Peyer's patch (tissue), 4 donors: ENCODE measurements at regions not wholly inside any gene's neighbourhood (a gene's known extent, or its start where the extent isn't known, plus 50 kb on each side); places are given as distances from the start of the nearest gene placed in this dataset.

Experiments
- DNase-seq, 3 donors: peaks; one replicate each; pipeline ENCODE4 v3.0.0-alpha.2; 2017 to 2019
- H3K27ac ChIP-seq, 4 donors: fragments of 200-600 bp; sonication (generic); one replicate each; pipeline ENCODE4 v1.5.1; 2016 to 2019
- H3K27me3 ChIP-seq, 2 donors: fragments of 200-600 bp; sonication (generic); one replicate each; pipeline ENCODE4 v1.5.1; 2019
- H3K36me3 ChIP-seq, 3 donors: fragments of 200-600 bp; sonication (generic); one replicate each; pipeline ENCODE4 v1.5.1; 2016 to 2019
- H3K4me1 ChIP-seq, 4 donors: fragments of 200-600 bp; sonication (generic); one replicate each; pipeline ENCODE4 v1.5.1; 2016 to 2019
- H3K4me3 ChIP-seq, 4 donors: fragments of 200-600 bp; sonication (generic); 1 replicate in 3 of 4; 2 replicates in 1 of 4; pipeline ENCODE4 v1.5.1; 2016 to 2019; ENCODE audit warnings: mild to moderate bottlenecking in 1 of 4
- H3K9me3 ChIP-seq, 4 donors: fragments of 200-600 bp; sonication (generic); one replicate each; pipeline ENCODE4 v1.5.1; 2016 to 2019; ENCODE audit warnings: mild to moderate bottlenecking in 1 of 4
- POLR2A ChIP-seq, 2 donors: fragments of 450-650 bp; IDR thresholded peaks; one replicate each; pipeline ENCODE4 v1.5.1; 2017; ENCODE audit warnings: antibody characterized with exemption in 2 of 2, mild to moderate bottlenecking in 2 of 2, moderate library complexity in 2 of 2
- TF ChIP-seq, protein P1 (sequence below), 6 experiments: fragments of 450-650 bp in 4 of 6; fragments of 200-600 bp in 2 of 6; sonication (generic) in 1 of 6; IDR thresholded peaks; one replicate each; pipeline ENCODE4 v1.5.1; 2017 to 2019; ENCODE audit warnings: antibody characterized with exemption in 6 of 6, mild to moderate bottlenecking in 3 of 6, moderate library complexity in 1 of 6

DNA sequence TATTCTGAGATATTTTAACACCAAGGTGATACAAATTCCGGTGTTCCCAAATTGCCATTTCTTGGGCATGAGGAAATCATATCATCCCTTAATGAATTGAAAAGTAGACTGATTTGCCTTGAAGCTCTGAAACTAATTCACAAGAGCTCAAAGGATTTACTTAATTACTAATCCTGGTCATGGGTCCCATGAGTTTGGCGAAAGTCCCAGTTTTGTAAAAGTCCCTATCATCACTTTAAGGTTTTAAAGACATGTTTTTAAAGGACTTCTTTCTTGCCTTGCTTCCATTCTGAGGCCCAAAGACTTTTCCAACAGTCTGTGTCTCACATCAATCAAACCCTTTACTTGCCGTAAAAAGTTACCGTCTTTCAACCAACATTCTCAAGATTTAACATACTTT, 377.9 kb downstream of the DNAJB9 start:
- Histone ChIP-seq H3K9me3 (no peaks in the 10 kb centered on the region), H3K4me1 (no peaks in the 10 kb centered on the region), H3K4me3 (no peak overlapping the region), H3K27ac (no peak overlapping the region), H3K27me3 (no peaks in the 10 kb centered on the region), H3K36me3 (no peaks in the 10 kb centered on the region)
- DNase-seq: no peak
- no peak for TF ChIP-seq POLR2A (IDR thresholded peaks at IDR 0.05)
- TF ChIP-seq, protein P1, sequence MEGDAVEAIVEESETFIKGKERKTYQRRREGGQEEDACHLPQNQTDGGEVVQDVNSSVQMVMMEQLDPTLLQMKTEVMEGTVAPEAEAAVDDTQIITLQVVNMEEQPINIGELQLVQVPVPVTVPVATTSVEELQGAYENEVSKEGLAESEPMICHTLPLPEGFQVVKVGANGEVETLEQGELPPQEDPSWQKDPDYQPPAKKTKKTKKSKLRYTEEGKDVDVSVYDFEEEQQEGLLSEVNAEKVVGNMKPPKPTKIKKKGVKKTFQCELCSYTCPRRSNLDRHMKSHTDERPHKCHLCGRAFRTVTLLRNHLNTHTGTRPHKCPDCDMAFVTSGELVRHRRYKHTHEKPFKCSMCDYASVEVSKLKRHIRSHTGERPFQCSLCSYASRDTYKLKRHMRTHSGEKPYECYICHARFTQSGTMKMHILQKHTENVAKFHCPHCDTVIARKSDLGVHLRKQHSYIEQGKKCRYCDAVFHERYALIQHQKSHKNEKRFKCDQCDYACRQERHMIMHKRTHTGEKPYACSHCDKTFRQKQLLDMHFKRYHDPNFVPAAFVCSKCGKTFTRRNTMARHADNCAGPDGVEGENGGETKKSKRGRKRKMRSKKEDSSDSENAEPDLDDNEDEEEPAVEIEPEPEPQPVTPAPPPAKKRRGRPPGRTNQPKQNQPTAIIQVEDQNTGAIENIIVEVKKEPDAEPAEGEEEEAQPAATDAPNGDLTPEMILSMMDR (IDR thresholded peaks at IDR 0.05): no peak

DNA sequence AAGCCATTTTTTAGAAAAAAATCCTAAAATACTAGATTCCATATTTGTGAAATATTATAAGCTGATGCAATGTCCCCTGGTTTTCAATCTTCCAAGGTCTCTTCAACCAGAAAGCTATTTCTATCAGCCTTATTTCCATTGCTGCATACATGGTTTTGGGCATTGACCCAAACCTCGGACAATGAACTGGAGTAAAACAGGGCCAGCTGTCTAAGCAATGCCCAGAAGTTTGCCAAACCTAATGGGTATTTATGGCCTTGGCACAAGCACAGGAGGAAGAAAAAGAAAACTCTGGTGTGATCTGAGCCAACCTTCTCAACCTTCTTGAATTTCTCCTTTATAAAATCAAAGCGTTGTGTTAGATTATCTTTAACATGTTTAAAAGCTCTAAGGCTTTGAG, 402.3 kb downstream of the DNAJB9 start:
- Histone ChIP-seq H3K27me3 (no peaks in the 10 kb centered on the region), H3K4me1 (no peaks in the 10 kb centered on the region), H3K4me3 (no peak overlapping the region), H3K27ac (no peak overlapping the region), H3K9me3 (no peaks in the 10 kb centered on the region), H3K36me3 (no peaks in the 10 kb centered on the region)
- no peak for TF ChIP-seq POLR2A (IDR thresholded peaks at IDR 0.05)
- TF ChIP-seq, protein P1 (IDR thresholded peaks at IDR 0.05): no peak
- no peak for DNase-seq

DNA sequence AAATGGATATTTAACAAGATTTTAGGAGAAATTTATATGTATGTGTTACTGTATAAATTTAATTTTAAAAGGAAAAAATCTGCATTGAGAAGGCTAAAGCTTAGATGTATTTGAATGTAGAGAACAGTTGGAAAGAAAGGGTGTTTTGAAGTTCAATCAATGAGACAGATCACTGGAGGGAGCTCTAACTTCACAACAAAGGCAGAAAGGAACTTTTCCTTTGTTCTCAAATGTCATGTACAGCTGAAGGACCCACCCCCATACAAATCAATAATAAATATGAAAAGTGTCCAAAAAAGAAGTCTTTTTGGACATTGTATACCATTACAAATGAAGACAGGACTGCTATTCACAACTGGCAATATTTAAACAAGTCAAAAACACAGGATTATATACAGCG, 403.4 kb downstream of the DNAJB9 start:
- Histone ChIP-seq H3K27ac (no peak overlapping the region), H3K9me3 (no peaks in the 10 kb centered on the region), H3K4me3 (no peak overlapping the region), H3K36me3 (no peaks in the 10 kb centered on the region), H3K4me1 (no peaks in the 10 kb centered on the region), H3K27me3 (no peaks in the 10 kb centered on the region)
- DNase-seq: no peak
- no peak for TF ChIP-seq POLR2A (IDR thresholded peaks at IDR 0.05)
- TF ChIP-seq, protein P1 (IDR thresholded peaks at IDR 0.05): no peak

DNA sequence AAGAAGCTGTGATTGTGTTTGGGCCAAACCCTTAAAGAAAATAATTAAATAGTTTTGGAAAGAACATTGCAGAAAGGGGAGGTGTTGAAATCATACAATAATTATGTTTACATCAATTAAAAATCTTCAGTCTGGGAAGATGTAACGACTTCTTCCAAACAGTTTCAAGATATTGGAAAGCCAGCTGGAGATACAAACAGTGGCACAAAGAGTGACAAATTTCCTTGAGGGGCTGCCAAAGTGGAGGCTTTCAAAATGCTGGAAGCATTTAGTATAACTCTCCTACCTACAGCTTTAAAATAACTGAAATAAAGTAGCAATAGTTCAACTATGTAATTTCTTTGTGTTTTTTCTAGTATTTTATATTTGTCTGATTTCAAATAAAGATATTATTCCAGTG, 405.0 kb downstream of the DNAJB9 start:
- no peaks in the 10 kb centered on the region for H3K27me3 ChIP-seq
- DNase-seq: no peak
- no peak for TF ChIP-seq POLR2A (IDR thresholded peaks at IDR 0.05)
- TF ChIP-seq, protein P1 (IDR thresholded peaks at IDR 0.05): no peak
- H3K9me3 ChIP-seq: no peaks in the 10 kb centered on the region
- no peaks in the 10 kb centered on the region for H3K36me3 ChIP-seq
- no peak overlapping the region for H3K4me3 ChIP-seq
- H3K4me1 ChIP-seq: no peaks in the 10 kb centered on the region
- H3K27ac ChIP-seq: no peak overlapping the region

DNA sequence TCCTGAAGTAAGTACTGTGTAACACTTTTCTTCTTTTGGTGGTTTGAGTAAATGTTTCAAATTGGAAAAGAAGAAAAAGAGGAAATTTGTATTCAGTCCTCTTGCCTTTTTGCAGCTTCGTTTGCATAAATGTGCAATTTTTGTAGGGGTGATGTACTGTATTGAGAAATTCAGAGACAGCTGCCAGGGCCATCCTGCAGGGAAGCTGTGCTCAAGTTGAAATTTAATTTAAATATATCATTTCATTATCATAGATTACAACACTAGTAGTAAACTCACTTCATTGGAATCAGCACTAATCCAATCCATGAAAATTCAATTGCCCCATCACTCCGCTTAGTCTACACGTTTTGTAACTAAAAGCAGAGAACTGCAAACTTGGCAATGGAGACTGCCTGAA, 415.4 kb downstream of the DNAJB9 start:
- DNase-seq: no peak
- no peak for TF ChIP-seq POLR2A (IDR thresholded peaks at IDR 0.05)
- TF ChIP-seq, protein P1 (IDR thresholded peaks at IDR 0.05): no peak
- Histone ChIP-seq H3K36me3 (no peaks in the 10 kb centered on the region), H3K27ac (no peak overlapping the region), H3K9me3 (no peaks in the 10 kb centered on the region), H3K4me1 (no peaks in the 10 kb centered on the region), H3K4me3 (no peak overlapping the region), H3K27me3 (no peaks in the 10 kb centered on the region)

DNA sequence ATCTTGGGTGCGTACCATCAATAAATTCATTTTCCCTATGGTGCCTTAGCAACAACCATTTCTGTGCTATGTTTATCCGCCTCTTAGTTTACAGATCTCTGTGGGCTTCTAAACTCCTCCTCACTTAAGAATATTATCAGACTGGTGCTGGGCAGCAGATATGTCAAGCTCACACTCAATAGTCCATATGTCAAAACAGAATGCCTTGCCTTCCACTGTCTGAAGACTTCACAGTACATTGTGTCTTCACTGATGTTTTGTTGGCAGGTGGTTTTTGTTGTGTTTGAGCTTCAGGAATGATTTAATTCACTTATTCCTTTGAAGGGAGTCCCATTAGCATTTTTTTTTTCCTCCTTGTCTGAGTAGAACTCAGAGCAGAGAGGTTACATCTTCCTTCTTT, 419.6 kb downstream of the DNAJB9 start:
- no peak for DNase-seq
- Histone ChIP-seq H3K36me3 (no peaks in the 10 kb centered on the region), H3K27me3 (no peaks in the 10 kb centered on the region), H3K4me1 (no peaks in the 10 kb centered on the region), H3K4me3 (no peak overlapping the region), H3K27ac (no peak overlapping the region), H3K9me3 (no peaks in the 10 kb centered on the region)
- no peak for TF ChIP-seq POLR2A (IDR thresholded peaks at IDR 0.05)
- TF ChIP-seq, protein P1 (IDR thresholded peaks at IDR 0.05): no peak
